Naive thymus-derived CD4-positive, alpha-beta T cell (primary cell): ENCODE measurements at regions not wholly inside any gene's neighbourhood (a gene's known extent, or its start where the extent isn't known, plus 50 kb on each side); places are given as distances from the start of the nearest gene placed in this dataset.

Source experiments
- ATAC-seq: fragments of 150-1000 bp; cut with Tn5 transposase; 2 replicates; pipeline ENCODE4 v1.10.0; 2021; ENCODE audit warnings: mild to moderate bottlenecking, moderate library complexity
- CTCF ChIA-PET: fragments of 350-600 bp; sonication (Branson Sonifier 250); formaldehyde crosslinking; loops from one replicate; lab custom pipeline; 2021; ENCODE audit warnings: antibody characterized with exemption; lab: Charles Lee
- POLR2A ChIA-PET: fragments of 350-600 bp; sonication (Branson Sonifier 250); formaldehyde crosslinking; loops from one replicate; lab custom pipeline; 2021; ENCODE audit warnings: antibody characterized with exemption, inconsistent platforms; lab: Charles Lee
- DNase-seq, 9 donors: peaks; one replicate each; pipeline versions ENCODE4 v3.0.0 to v3.0.0-alpha.2; 2020 to 2022; ENCODE audit warnings: mixed read lengths in 1 of 9
- H3K27ac ChIP-seq: one replicate; pipeline ENCODE4 v1.7.0; 2013; ENCODE audit warnings: mild to moderate bottlenecking, low read depth, low read length, moderate library complexity
- H3K27me3 ChIP-seq, 2 donors: one replicate each; pipeline ENCODE4 v1.7.0; 2013; ENCODE audit warnings: low read length in 2 of 2, mild to moderate bottlenecking in 2 of 2, moderate library complexity in 2 of 2; ENCODE audit not compliant: control insufficient read depth in 2 of 2, insufficient read depth in 2 of 2
- H3K36me3 ChIP-seq, 3 experiments: 1 replicate in 2 of 3; 2 replicates in 1 of 3; pipeline ENCODE4 v1.7.0; 2013; ENCODE audit warnings: low read length in 3 of 3, mild to moderate bottlenecking in 3 of 3, moderate library complexity in 1 of 3; ENCODE audit not compliant: insufficient read depth in 3 of 3, control insufficient read depth in 2 of 3
- H3K4me1 ChIP-seq, 2 donors: one replicate each; pipeline ENCODE4 v1.7.0; 2013; ENCODE audit warnings: low read length in 2 of 2, mild to moderate bottlenecking in 2 of 2, moderate library complexity in 1 of 2; ENCODE audit not compliant: control insufficient read depth in 2 of 2, insufficient read depth in 2 of 2
- H3K4me3 ChIP-seq: 2 replicates; pipeline ENCODE4 v1.7.0; 2013; ENCODE audit warnings: mild to moderate bottlenecking, low read length
- H3K9me3 ChIP-seq, 3 experiments: 1 replicate in 2 of 3; 2 replicates in 1 of 3; pipeline ENCODE4 v1.7.0; 2013; ENCODE audit warnings: low read length in 3 of 3; ENCODE audit not compliant: control insufficient read depth in 2 of 3
- H3K27ac Mint-ChIP-seq, 9 donors: one replicate each; pipeline ENCODE4 v1.8.0; 2020 to 2022; ENCODE audit warnings: mixed read lengths in 9 of 9, mild to moderate bottlenecking in 8 of 9, moderate library complexity in 5 of 9, inconsistent platforms in 2 of 9
- H3K27me3 Mint-ChIP-seq, 5 donors: one replicate each; pipeline ENCODE4 v1.8.0; 2021 to 2022; ENCODE audit warnings: mixed read lengths in 5 of 5, mild to moderate bottlenecking in 1 of 5
- H3K36me3 Mint-ChIP-seq, 5 donors: one replicate each; pipeline ENCODE4 v1.8.0; 2020 to 2022; ENCODE audit warnings: mixed read lengths in 5 of 5, mild to moderate bottlenecking in 3 of 5, inconsistent platforms in 1 of 5
- H3K4me1 Mint-ChIP-seq, 7 donors: one replicate each; pipeline ENCODE4 v1.8.0; 2020 to 2022; ENCODE audit warnings: mixed read lengths in 7 of 7, mild to moderate bottlenecking in 3 of 7, inconsistent platforms in 1 of 7
- H3K4me3 Mint-ChIP-seq, 10 donors: one replicate each; pipeline ENCODE4 v1.8.0; 2020 to 2022; ENCODE audit warnings: mild to moderate bottlenecking in 10 of 10, mixed read lengths in 10 of 10, moderate library complexity in 6 of 10, inconsistent platforms in 2 of 10
- H3K9me3 Mint-ChIP-seq, 11 donors: one replicate each; pipeline ENCODE4 v1.8.0; 2020 to 2022; ENCODE audit warnings: mixed read lengths in 11 of 11, mild to moderate bottlenecking in 4 of 11, inconsistent platforms in 1 of 11, moderate library complexity in 1 of 11
- intact Hi-C, 2 donors: fragments of 100-400 bp; cut with micrococcal nuclease; formaldehyde crosslinking; loops; one replicate each; pipeline ENCODE4 v1.15.1; 2023

DNA sequence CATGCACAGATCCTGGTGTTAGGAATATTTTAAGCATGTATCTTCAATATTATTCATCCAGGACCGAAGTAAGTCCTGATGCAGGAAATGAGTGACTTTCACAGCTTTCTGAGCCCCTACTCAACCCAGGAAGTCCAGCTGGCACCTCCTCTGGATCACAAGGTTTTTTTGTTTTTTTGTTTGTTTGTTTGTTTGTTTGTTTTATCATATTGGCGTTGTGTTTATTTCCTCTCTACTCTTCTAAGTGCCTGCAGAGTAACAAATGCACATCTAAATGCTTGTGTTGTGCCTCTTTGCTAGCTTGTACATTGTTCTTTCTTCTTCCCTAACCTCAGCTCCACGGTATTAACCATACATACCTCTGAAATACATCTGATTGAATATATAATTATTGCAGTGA lies 594.3 kb upstream of the ADGRB3 start:
- H3K27ac Mint-ChIP-seq: no peak overlapping the region
- peaks cover 0 to 8% (median 4%) of the 10 kb centered on the region in 11 donors for H3K9me3 Mint-ChIP-seq
- H3K27ac ChIP-seq: no peak overlapping the region
- ATAC-seq: no peak
- intact Hi-C loops: no loop called here
- CTCF ChIA-PET: no interaction called here
- no peaks in the 10 kb centered on the region for H3K4me1 ChIP-seq
- H3K27me3 ChIP-seq: no peaks in the 10 kb centered on the region
- H3K27me3 Mint-ChIP-seq: no peaks in the 10 kb centered on the region
- DNase-seq: no peak
- H3K9me3 ChIP-seq: no peaks in the 10 kb centered on the region
- no peaks in the 10 kb centered on the region for H3K36me3 ChIP-seq
- H3K4me3 Mint-ChIP-seq: peak overlapping the region in 8 of 10 donors; percentile 5 to 54 (median 18)
- no peaks in the 10 kb centered on the region for H3K36me3 Mint-ChIP-seq
- H3K4me3 ChIP-seq: no peak overlapping the region
- no peaks in the 10 kb centered on the region for H3K4me1 Mint-ChIP-seq
- POLR2A ChIA-PET: no interaction called here

DNA sequence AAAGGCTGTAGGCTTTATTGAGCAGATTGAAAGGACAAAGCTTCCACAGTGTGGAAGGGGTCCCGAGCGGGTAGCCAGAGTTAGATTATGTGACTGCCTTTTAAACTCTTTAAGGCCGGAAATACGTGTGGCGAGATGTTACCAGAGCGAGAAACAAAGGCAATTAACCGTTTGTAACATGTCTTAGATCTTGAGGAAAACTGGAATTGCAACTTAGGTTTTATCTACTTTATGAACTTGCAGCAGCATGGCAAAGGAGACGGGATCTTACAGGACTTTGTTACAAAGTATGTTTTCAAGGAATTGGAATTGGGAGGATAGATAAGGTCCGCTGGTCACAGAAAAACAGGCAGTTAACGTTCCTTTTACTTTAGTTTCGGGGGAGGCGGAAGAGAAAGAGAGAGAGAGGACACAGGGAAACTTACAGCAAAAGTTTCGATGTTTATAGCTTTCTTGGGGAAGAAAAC lies 594.7 kb upstream of the ADGRB3 start:
- Mint-ChIP-seq H3K27me3 (no peaks in the 10 kb centered on the region), H3K4me3 (peak overlapping the region in 8 of 10 donors; percentile 6 to 54 (median 18)), H3K4me1 (no peaks in the 10 kb centered on the region), H3K36me3 (no peaks in the 10 kb centered on the region), H3K27ac (no peak overlapping the region), H3K9me3 (peaks cover 0 to 8% (median 4%) of the 10 kb centered on the region in 11 donors)
- intact Hi-C loops: no loop called here
- no peaks in the 10 kb centered on the region for H3K27me3 ChIP-seq
- no peaks in the 10 kb centered on the region for H3K9me3 ChIP-seq
- H3K4me3 ChIP-seq: no peak overlapping the region
- POLR2A ChIA-PET: no interaction called here
- H3K27ac ChIP-seq: no peak overlapping the region
- H3K4me1 ChIP-seq: no peaks in the 10 kb centered on the region
- no peaks in the 10 kb centered on the region for H3K36me3 ChIP-seq
- CTCF ChIA-PET: no interaction called here
- no peak for ATAC-seq
- DNase-seq: no peak

DNA sequence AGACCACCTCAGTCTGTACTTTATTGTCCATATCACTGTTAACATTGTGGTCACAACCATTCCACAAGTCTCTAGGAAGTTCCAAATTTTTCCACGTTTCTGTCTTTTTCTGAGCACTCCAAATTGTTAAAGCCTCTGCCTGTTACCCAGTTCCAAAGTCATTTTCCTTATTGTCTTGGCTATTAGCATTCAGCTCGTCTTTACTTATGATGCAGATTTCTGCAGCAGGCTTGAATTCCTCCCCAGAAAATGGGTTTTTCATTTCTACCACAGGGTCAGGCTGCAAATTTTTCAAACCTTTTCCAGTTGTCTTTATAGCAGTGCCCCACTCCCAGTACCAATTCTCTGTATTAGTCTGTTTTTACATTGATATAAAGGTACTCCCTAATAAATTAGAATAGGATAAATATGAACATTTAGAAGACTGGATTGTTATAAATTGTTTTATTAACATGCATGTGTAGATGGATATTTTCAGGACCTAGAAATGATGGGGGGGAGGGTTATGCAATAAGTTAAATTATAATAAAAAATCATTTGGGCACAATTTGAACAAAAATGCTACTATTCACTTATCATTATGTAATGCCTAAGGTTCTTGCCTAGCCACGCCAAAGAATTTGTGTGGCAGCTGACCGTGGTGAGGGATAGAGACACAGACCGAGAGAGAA lies 595.3 kb upstream of the ADGRB3 start:
- H3K27me3 Mint-ChIP-seq: no peaks in the 10 kb centered on the region
- Histone ChIP-seq H3K36me3 (no peaks in the 10 kb centered on the region), H3K9me3 (no peaks in the 10 kb centered on the region), H3K4me3 (no peak overlapping the region), H3K27ac (no peak overlapping the region), H3K27me3 (no peaks in the 10 kb centered on the region), H3K4me1 (no peaks in the 10 kb centered on the region)
- H3K9me3 Mint-ChIP-seq: peaks cover 0 to 8% (median 4%) of the 10 kb centered on the region in 11 donors
- DNase-seq: no peak
- no peaks in the 10 kb centered on the region for H3K4me1 Mint-ChIP-seq
- intact Hi-C loops: no loop called here
- H3K27ac Mint-ChIP-seq: no peak overlapping the region
- CTCF ChIA-PET: no interaction called here
- POLR2A ChIA-PET: no interaction called here
- H3K4me3 Mint-ChIP-seq: peak overlapping the region in 8 of 10 donors; percentile 6 to 54 (median 18)
- ATAC-seq: no peak
- H3K36me3 Mint-ChIP-seq: no peaks in the 10 kb centered on the region

DNA sequence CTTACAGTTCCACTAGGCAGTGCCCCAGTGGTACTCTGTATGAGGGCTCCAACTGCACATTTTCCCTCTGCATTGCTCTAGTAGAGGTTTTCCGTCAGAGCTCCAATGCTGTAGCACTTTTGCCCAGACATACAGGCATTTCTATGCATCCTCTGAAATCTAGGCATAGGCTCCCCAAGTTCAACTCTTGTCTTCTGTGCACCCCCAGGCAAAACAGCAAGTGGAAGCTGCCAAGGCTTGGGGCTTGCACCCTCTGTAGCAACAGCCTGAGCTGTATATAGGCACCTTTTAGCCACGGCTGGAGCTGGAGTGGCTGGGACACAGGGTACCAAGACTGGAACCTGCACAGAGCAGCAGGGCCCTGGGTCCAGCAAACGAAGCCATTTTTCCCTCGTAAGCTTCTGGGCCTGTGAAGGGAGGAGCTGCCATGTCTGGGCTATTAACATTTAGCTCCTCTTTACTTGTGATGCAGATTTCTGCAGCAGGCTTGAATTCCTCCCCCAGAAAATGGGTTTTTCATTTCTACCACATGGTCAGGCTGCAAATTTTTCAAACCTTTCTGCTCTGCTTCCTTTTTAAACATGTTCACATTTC lies 596.2 kb upstream of the ADGRB3 start:
- H3K9me3 ChIP-seq: no peaks in the 10 kb centered on the region
- Mint-ChIP-seq H3K27ac (no peak overlapping the region), H3K4me3 (no peak overlapping the region), H3K4me1 (no peaks in the 10 kb centered on the region), H3K36me3 (no peaks in the 10 kb centered on the region), H3K9me3 (peaks cover 0 to 8% (median 4%) of the 10 kb centered on the region in 11 donors), H3K27me3 (no peaks in the 10 kb centered on the region)
- no peak for DNase-seq
- no peaks in the 10 kb centered on the region for H3K4me1 ChIP-seq
- POLR2A ChIA-PET: no interaction called here
- CTCF ChIA-PET: no interaction called here
- intact Hi-C loops: no loop called here
- H3K4me3 ChIP-seq: no peak overlapping the region
- no peak for ATAC-seq
- H3K27ac ChIP-seq: no peak overlapping the region
- H3K36me3 ChIP-seq: no peaks in the 10 kb centered on the region
- H3K27me3 ChIP-seq: no peaks in the 10 kb centered on the region

DNA sequence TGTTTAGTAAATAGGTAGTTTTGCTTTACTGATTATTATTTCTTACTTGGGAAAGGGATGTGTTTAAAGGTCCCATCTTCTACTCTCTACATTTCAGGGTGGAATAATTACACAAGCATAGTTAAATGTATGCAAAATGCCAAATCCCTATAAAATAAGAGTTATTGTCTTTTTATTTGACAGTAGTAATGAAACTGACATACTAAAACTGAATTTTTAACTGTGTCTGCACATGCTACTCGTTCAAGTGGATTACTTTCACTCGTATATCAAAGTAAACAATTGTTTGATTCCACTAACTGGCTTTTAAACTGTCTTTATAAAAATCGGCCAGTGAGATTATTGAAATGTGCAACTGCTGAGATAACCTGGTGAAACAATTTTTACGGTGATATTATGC lies 602.9 kb upstream of the ADGRB3 start:
- Mint-ChIP-seq H3K4me3 (no peak overlapping the region), H3K9me3 (peaks cover 0 to 12% (median 3%) of the 10 kb centered on the region in 11 donors), H3K4me1 (no peaks in the 10 kb centered on the region), H3K27me3 (no peaks in the 10 kb centered on the region), H3K27ac (no peak overlapping the region), H3K36me3 (no peaks in the 10 kb centered on the region)
- Histone ChIP-seq H3K4me1 (no peaks in the 10 kb centered on the region), H3K36me3 (no peaks in the 10 kb centered on the region), H3K4me3 (no peak overlapping the region), H3K27ac (no peak overlapping the region), H3K27me3 (no peaks in the 10 kb centered on the region), H3K9me3 (no peaks in the 10 kb centered on the region)
- POLR2A ChIA-PET: no interaction called here
- DNase-seq: no peak
- no peak for ATAC-seq
- intact Hi-C loops: no loop called here
- CTCF ChIA-PET: no interaction called here

DNA sequence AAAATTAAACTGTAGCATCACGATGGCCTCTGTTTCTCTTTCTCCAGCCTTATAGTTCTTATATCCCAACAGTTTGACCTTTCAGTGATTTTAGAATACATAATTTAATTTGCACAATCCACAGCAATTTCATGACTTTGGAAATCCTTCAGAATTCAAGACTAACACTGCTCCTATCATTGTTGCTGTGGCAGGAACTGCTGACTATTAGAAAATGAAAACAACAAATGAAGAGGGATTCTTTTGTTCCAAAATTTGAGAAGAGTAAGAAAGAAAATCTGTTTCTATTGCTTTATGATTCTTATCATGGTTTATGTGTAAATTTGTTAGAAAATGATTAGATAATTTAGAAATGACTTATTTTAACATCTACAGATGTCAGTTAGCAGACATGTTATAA lies 604.0 kb upstream of the ADGRB3 start:
- CTCF ChIA-PET: no interaction called here
- Mint-ChIP-seq H3K4me1 (no peaks in the 10 kb centered on the region), H3K36me3 (no peaks in the 10 kb centered on the region), H3K27me3 (no peaks in the 10 kb centered on the region), H3K27ac (no peak overlapping the region), H3K9me3 (peaks cover 0 to 12% (median 3%) of the 10 kb centered on the region in 11 donors), H3K4me3 (no peak overlapping the region)
- Histone ChIP-seq H3K27me3 (no peaks in the 10 kb centered on the region), H3K36me3 (no peaks in the 10 kb centered on the region), H3K9me3 (no peaks in the 10 kb centered on the region), H3K4me3 (no peak overlapping the region), H3K4me1 (no peaks in the 10 kb centered on the region), H3K27ac (no peak overlapping the region)
- DNase-seq (no peak), ATAC-seq (no peak)
- intact Hi-C loops: no loop called here
- POLR2A ChIA-PET: no interaction called here

DNA sequence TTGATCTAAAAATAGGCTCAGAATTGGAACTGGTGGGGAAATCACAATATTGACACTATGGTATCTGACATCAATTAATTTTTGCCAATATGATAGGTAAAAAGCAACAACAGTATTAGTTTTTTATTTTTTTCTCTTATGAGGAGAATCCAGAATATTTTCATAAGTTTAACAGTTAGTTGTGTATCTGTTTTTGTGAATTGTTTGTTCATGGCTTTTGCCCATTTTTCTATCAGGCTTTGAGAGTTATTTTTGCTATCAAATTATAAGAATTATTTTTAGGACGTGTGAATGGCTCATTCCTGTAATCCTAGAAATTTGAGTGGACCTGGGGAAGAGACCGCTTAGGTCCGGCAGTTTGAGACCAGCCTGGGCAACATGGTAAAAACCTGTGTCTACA lies 608.6 kb upstream of the ADGRB3 start:
- intact Hi-C loops: no loop called here
- Histone ChIP-seq H3K27me3 (no peaks in the 10 kb centered on the region), H3K4me3 (no peak overlapping the region), H3K36me3 (no peaks in the 10 kb centered on the region), H3K9me3 (no peaks in the 10 kb centered on the region), H3K27ac (no peak overlapping the region), H3K4me1 (no peaks in the 10 kb centered on the region)
- Mint-ChIP-seq H3K36me3 (peaks cover 0 to 6% (median 0%) of the 10 kb centered on the region in 5 donors), H3K9me3 (peaks cover 2 to 20% (median 7%) of the 10 kb centered on the region in 11 donors), H3K27me3 (no peaks in the 10 kb centered on the region), H3K4me3 (no peak overlapping the region), H3K27ac (no peak overlapping the region), H3K4me1 (no peaks in the 10 kb centered on the region)
- ATAC-seq (no peak), DNase-seq (no peak)
- ChIA-PET CTCF (no interaction called here), POLR2A (no interaction called here)
